ENCODE measurements at regions not wholly inside any gene's neighbourhood (a gene's known extent, or its start where the extent isn't known, plus 50 kb on each side); places are given as distances from the start of the nearest gene placed in this dataset.

DNA sequence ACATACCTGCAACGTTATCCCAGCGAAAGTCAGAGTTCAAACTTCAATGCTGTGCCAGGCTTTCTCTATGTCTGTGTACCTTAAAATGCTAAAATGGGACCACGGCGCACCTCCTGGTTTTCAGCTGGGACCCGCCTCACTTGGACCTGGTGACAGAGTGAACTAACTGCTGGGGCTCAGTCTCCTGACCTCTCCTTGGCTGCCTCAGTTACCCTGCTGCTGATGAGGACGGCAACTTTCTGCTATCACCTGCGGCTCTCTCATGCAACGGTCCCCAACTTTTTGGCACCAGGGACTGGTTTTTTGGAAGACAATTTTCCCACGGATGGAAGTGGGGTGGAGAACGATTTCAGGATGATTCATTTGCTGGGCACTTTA, 402.8 kb downstream of the BRD1 start:
- Histone ChIP-seq H3K79me1 (ENCODE audit: low read depth in 1 of 2, low read length in 2 of 2) (no peaks in the 10 kb centered on the region), H4K20me1 (ENCODE audit: insufficient read depth, low read length) (no peaks in the 10 kb centered on the region), H3K27me3 (ENCODE audit: control insufficient read depth, insufficient read depth, low read length) (no peaks in the 10 kb centered on the region), H3K36me3 (ENCODE audit: control insufficient read depth, insufficient read depth, low read length) (no peaks in the 10 kb centered on the region), H3K56ac (ENCODE audit: extremely low read depth, insufficient read depth, low read length) (no peak overlapping the region), H2BK5ac (ENCODE audit: low read depth, low read length, poor library complexity, severe bottlenecking) (no peak overlapping the region), H2AK9ac (replicated peaks; ENCODE audit: low read depth, low read length, poor library complexity) (no peak overlapping the region), H3K14ac (replicated peaks; ENCODE audit: low read depth, low read length) (no peak overlapping the region), H3K18ac (ENCODE audit: low read depth, low read length) (no peak overlapping the region), H4K5ac (ENCODE audit: low read depth, low read length) (no peak overlapping the region), H3K4ac (ENCODE audit: low read depth, low read length) (no peak overlapping the region), H3K27ac (ENCODE audit: insufficient read depth, low read length) (no peak overlapping the region), H3K4me1 (ENCODE audit: control insufficient read depth, insufficient read depth, low read length) (no peaks in the 10 kb centered on the region), H3K4me2 (ENCODE audit: low read depth, low read length) (no peak overlapping the region), H2AFZ (replicated peaks; ENCODE audit: low read length, poor library complexity) (no peak overlapping the region), H2BK15ac (ENCODE audit: low read depth, low read length) (no peak overlapping the region), H3K9me1 (ENCODE audit: insufficient read depth, low read length) (no peaks in the 10 kb centered on the region), H3K9ac (ENCODE audit: low read depth, low read length) (no peak overlapping the region), H3K9me3 (ENCODE audit: control insufficient read depth, insufficient read depth, low read length) (peaks cover 38% of the 10 kb centered on the region), H3K4me3 (ENCODE audit: insufficient read depth, low read depth, low read length) (no peak overlapping the region), H3K23ac (ENCODE audit: low read depth, low read length) (no peak overlapping the region), H2BK120ac (ENCODE audit: low read depth, low read length) (no peak overlapping the region), H2BK20ac (ENCODE audit: low read depth, low read length) (no peak overlapping the region), H4K8ac (ENCODE audit: low read depth in 2 of 2, low read length in 2 of 2) (no peak overlapping the region), H2AK5ac (ENCODE audit: low read depth, low read length) (no peak overlapping the region), H4K91ac (ENCODE audit: insufficient read depth, low read depth, low read length) (no peak overlapping the region)
- intact Hi-C loops (cut with micrococcal nuclease): no loop called here
- 72% methylated on average over 5 of the region's 10 CpGs; no CpG with 5 or more reads in 1 of the 2 experiments for WGBS, 2 experiments (ENCODE audit: extremely low coverage in 2 of 2, insufficient read length in 1 of 2)
- CTCF ChIA-PET: no interaction called here
- in situ Hi-C loops (cut with MboI; ENCODE audit: low sequenced_read_pairs): no loop called here
- ATAC-seq (ENCODE audit: low read depth) (no peak), DNase-seq (no peak)
- dilution Hi-C loops (cut with HindIII; ENCODE audit: low sequenced_read_pairs, unreplicated experiment): no loop called here
- POLR2A ChIA-PET (ENCODE audit: unreplicated experiment): no interaction called here
- TF ChIP-seq FOS (IDR thresholded peaks at IDR 0.05; ENCODE audit: low read depth, low read length): no peak
- TF ChIP-seq, protein P1, sequence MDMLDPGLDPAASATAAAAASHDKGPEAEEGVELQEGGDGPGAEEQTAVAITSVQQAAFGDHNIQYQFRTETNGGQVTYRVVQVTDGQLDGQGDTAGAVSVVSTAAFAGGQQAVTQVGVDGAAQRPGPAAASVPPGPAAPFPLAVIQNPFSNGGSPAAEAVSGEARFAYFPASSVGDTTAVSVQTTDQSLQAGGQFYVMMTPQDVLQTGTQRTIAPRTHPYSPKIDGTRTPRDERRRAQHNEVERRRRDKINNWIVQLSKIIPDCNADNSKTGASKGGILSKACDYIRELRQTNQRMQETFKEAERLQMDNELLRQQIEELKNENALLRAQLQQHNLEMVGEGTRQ (IDR thresholded peaks at IDR 0.05; ENCODE audit: low read depth, low read length): no peak
- TF ChIP-seq MXI1 (IDR thresholded peaks at IDR 0.05; ENCODE audit: borderline replicate concordance, low read depth, low read length): no peak
- TF ChIP-seq RCOR1 (IDR thresholded peaks at IDR 0.05; ENCODE audit: insufficient replicate concordance, low read length): no peak
- TF ChIP-seq NFE2L2 (IDR thresholded peaks at IDR 0.05; ENCODE audit: low read depth, low read length): no peak
- TF ChIP-seq CEBPB (IDR thresholded peaks at IDR 0.05; ENCODE audit: low read depth, low read length): no peak
- no peak for TF ChIP-seq RFX5 (IDR thresholded peaks at IDR 0.05; ENCODE audit: low read depth, low read length)
- TF ChIP-seq, protein P2, sequence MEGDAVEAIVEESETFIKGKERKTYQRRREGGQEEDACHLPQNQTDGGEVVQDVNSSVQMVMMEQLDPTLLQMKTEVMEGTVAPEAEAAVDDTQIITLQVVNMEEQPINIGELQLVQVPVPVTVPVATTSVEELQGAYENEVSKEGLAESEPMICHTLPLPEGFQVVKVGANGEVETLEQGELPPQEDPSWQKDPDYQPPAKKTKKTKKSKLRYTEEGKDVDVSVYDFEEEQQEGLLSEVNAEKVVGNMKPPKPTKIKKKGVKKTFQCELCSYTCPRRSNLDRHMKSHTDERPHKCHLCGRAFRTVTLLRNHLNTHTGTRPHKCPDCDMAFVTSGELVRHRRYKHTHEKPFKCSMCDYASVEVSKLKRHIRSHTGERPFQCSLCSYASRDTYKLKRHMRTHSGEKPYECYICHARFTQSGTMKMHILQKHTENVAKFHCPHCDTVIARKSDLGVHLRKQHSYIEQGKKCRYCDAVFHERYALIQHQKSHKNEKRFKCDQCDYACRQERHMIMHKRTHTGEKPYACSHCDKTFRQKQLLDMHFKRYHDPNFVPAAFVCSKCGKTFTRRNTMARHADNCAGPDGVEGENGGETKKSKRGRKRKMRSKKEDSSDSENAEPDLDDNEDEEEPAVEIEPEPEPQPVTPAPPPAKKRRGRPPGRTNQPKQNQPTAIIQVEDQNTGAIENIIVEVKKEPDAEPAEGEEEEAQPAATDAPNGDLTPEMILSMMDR (conservative IDR thresholded peaks at IDR 0.05; ENCODE audit: low read depth, low read length): no peak
- TF ChIP-seq RAD21 (IDR thresholded peaks at IDR 0.05; ENCODE audit: low read length): no peak
- no TSS peak for BruUV-seq (replicated peaks)

Data from IMR-90 (cell line).